H1 (cell line): ENCODE measurements at regions not wholly inside any gene's neighbourhood (a gene's known extent, or its start where the extent isn't known, plus 50 kb on each side); places are given as distances from the start of the nearest gene placed in this dataset.

ENCODE experiments used
- CTCF ChIA-PET: fragments of 300-600 bp; sonication (Branson Sonifier 250); formaldehyde crosslinking; loops from one replicate; lab custom pipeline; 2021; ENCODE audit not compliant: partially characterized antibody; lab: Charles Lee
- POLR2A ChIA-PET: fragments of 300-600 bp; sonication (Branson Sonifier 250); formaldehyde crosslinking; loops from one replicate; lab custom pipeline; 2021; ENCODE audit warnings: inconsistent platforms; ENCODE audit not compliant: partially characterized antibody; lab: Charles Lee
- DNase-seq, 2 experiments: peaks; one replicate each; pipeline versions ENCODE4 v3.0.0 to v3.0.0-alpha.2; 2010 to 2022; ENCODE audit warnings: low spot score in 2 of 2, low read depth in 1 of 2, mixed read lengths in 1 of 2
- FAIRE-seq: peaks from 2 replicates; lab custom pipeline; 2011; peaks lifted over from hg19 to GRCh38; lab: Jason Lieb, UNC
- H2AFZ ChIP-seq: 2 replicates; pipeline ENCODE4 v1.8.1; 2012; ENCODE audit warnings: low read length, inconsistent platforms
- H2AK5ac ChIP-seq: 2 replicates; pipeline ENCODE4 v1.6.1; 2013; ENCODE audit warnings: low read depth, low read length
- H2BK120ac ChIP-seq: replicated peaks from 2 replicates; pipeline ENCODE3; 2013; ENCODE audit warnings: low read depth, low read length, inconsistent platforms
- H2BK12ac ChIP-seq: 2 replicates; pipeline ENCODE4 v1.6.1; 2013; ENCODE audit warnings: low read depth, low read length
- H2BK15ac ChIP-seq: 2 replicates; pipeline ENCODE4 v1.6.1; 2013; ENCODE audit warnings: low read length
- H2BK20ac ChIP-seq: 2 replicates; pipeline ENCODE4 v1.6.1; 2013; ENCODE audit warnings: low read length
- H2BK5ac ChIP-seq: 2 replicates; pipeline ENCODE4 v1.6.1; 2013; ENCODE audit warnings: low read depth, low read length
- H3K14ac ChIP-seq: 2 replicates; pipeline ENCODE4 v1.6.1; 2013; ENCODE audit warnings: inconsistent platforms; ENCODE audit not compliant: insufficient read length
- H3K18ac ChIP-seq: 2 replicates; pipeline ENCODE4 v1.6.1; 2013; ENCODE audit warnings: low read length; ENCODE audit errors: extremely low read depth
- H3K23ac ChIP-seq: 2 replicates; pipeline ENCODE4 v1.6.1; 2013; ENCODE audit warnings: inconsistent platforms; ENCODE audit not compliant: insufficient read length
- H3K23me2 ChIP-seq: 2 replicates; pipeline ENCODE4 v1.6.1; 2013; ENCODE audit warnings: low read depth, low read length
- H3K27ac ChIP-seq: 2 replicates; pipeline ENCODE4 v1.6.1; 2011; ENCODE audit warnings: low read depth, low read length, inconsistent platforms
- H3K27me3 ChIP-seq, 4 experiments: replicated peaks in 1 of 4; 1 replicate in 1 of 4; 2 replicates in 3 of 4; pipeline versions ENCODE4 v1.6.1 to v1.8.1; 2011 to 2013; ENCODE audit warnings: low read length in 3 of 4, mild to moderate bottlenecking in 3 of 4, inconsistent platforms in 2 of 4, mixed read lengths in 2 of 4, moderate library complexity in 1 of 4; ENCODE audit not compliant: control insufficient read depth in 3 of 4, insufficient read depth in 3 of 4; ENCODE audit errors: extremely low read depth in 1 of 4
- H3K36me3 ChIP-seq, 4 experiments: 2 replicates each; pipeline versions ENCODE4 v1.6.1 to v1.8.1; 2011 to 2013; ENCODE audit warnings: mild to moderate bottlenecking in 4 of 4, low read length in 3 of 4, moderate library complexity in 2 of 4, control low read depth in 1 of 4, inconsistent platforms in 1 of 4; ENCODE audit not compliant: insufficient read depth in 4 of 4, control insufficient read depth in 2 of 4
- H3K4ac ChIP-seq: replicated peaks from 2 replicates; pipeline ENCODE3; 2013; ENCODE audit warnings: low read length, low read depth, mixed read lengths, inconsistent platforms; ENCODE audit not compliant: insufficient read length
- H3K4me1 ChIP-seq, 4 experiments: replicated peaks in 1 of 4; 1 replicate in 1 of 4; 2 replicates in 3 of 4; pipeline versions ENCODE4 v1.6.1 to v1.8.1; 2011 to 2013; ENCODE audit warnings: low read length in 3 of 4, inconsistent platforms in 2 of 4, mixed read lengths in 1 of 4; ENCODE audit not compliant: insufficient read depth in 4 of 4, control insufficient read depth in 3 of 4
- H3K4me2 ChIP-seq, 2 experiments: 2 replicates each; pipeline versions ENCODE4 v1.6.1 to v1.8.1; 2011 to 2013; ENCODE audit warnings: low read depth in 2 of 2, low read length in 2 of 2, control low read depth in 1 of 2, inconsistent platforms in 1 of 2, mild to moderate bottlenecking in 1 of 2; ENCODE audit not compliant: insufficient read depth in 1 of 2
- H3K4me3 ChIP-seq, 4 experiments: fragments of 200-600, 300-600 bp in 1 of 4; sonication (generic), shearing (Covaris generic), sonication (Bioruptor Twin) in 1 of 4; 2 replicates each; pipeline versions ENCODE4 v1.5.1 to v1.8.1; 2011 to 2016; ENCODE audit warnings: low read length in 4 of 4, low read depth in 3 of 4, control low read depth in 2 of 4, inconsistent platforms in 2 of 4, mild to moderate bottlenecking in 2 of 4, mixed read lengths in 1 of 4, moderate library complexity in 1 of 4; ENCODE audit not compliant: insufficient read depth in 2 of 4; ENCODE audit errors: extremely low read depth in 1 of 4
- H3K56ac ChIP-seq: replicated peaks from 2 replicates; pipeline ENCODE3; 2013; ENCODE audit warnings: low read depth, mild to moderate bottlenecking, mixed read lengths, low read length, inconsistent platforms; ENCODE audit not compliant: insufficient read length
- H3K79me1 ChIP-seq: 2 replicates; pipeline ENCODE4 v1.6.1; 2013; ENCODE audit warnings: low read depth, low read length, control low read depth
- H3K79me2 ChIP-seq, 2 experiments: 2 replicates each; pipeline versions ENCODE4 v1.6.1 to v1.8.1; 2012 to 2013; ENCODE audit warnings: low read length in 2 of 2, mild to moderate bottlenecking in 2 of 2, inconsistent platforms in 1 of 2; ENCODE audit not compliant: insufficient read depth in 2 of 2, control insufficient read depth in 1 of 2
- H3K9ac ChIP-seq, 4 experiments: replicated peaks in 1 of 4; 1 replicate in 1 of 4; 2 replicates in 3 of 4; pipeline versions ENCODE4 v1.6.1 to v1.8.1; 2011 to 2013; ENCODE audit warnings: low read depth in 3 of 4, low read length in 3 of 4, control low read depth in 2 of 4, mild to moderate bottlenecking in 2 of 4, moderate library complexity in 2 of 4, inconsistent platforms in 1 of 4; ENCODE audit errors: extremely low read depth in 1 of 4
- H3K9me3 ChIP-seq, 2 experiments: 2 replicates each; pipeline versions ENCODE4 v1.6.1 to v1.8.1; 2012 to 2013; ENCODE audit warnings: mild to moderate bottlenecking in 2 of 2, moderate library complexity in 2 of 2, control low read depth in 1 of 2, inconsistent platforms in 1 of 2, low read depth in 1 of 2, low read length in 1 of 2, mixed read lengths in 1 of 2; ENCODE audit not compliant: insufficient read depth in 2 of 2
- H4K20me1 ChIP-seq, 2 experiments: replicated peaks in 1 of 2; 2 replicates each; pipeline versions ENCODE3 to v1.8.1; 2011 to 2013; ENCODE audit warnings: inconsistent platforms in 2 of 2, low read length in 2 of 2, mild to moderate bottlenecking in 1 of 2; ENCODE audit not compliant: insufficient read depth in 2 of 2, control insufficient read depth in 1 of 2
- H4K5ac ChIP-seq: 2 replicates; pipeline ENCODE4 v1.6.1; 2013; ENCODE audit warnings: low read length, low read depth, mixed read lengths, inconsistent platforms; ENCODE audit not compliant: insufficient read length
- H4K8ac ChIP-seq: 2 replicates; pipeline ENCODE4 v1.8.0; 2013; ENCODE audit warnings: mild to moderate bottlenecking, moderate library complexity, low read length, inconsistent platforms; ENCODE audit not compliant: insufficient read depth; ENCODE audit errors: extremely low read depth
- H4K91ac ChIP-seq: replicated peaks from 2 replicates; pipeline ENCODE3; 2013; ENCODE audit warnings: low read length, mixed read lengths, inconsistent platforms; ENCODE audit not compliant: insufficient read length
- RAD21 ChIP-seq, 2 experiments: IDR thresholded peaks in 1 of 2; conservative IDR thresholded peaks in 1 of 2; 2 replicates each; pipeline ENCODE4 v1.6.1; 2011; ENCODE audit warnings: low read depth in 2 of 2, low read length in 2 of 2, improper control_type of control experiment in 1 of 2, inconsistent platforms in 1 of 2, mild to moderate bottlenecking in 1 of 2, moderate library complexity in 1 of 2
- RBBP5 ChIP-seq: IDR thresholded peaks from 2 replicates; pipeline ENCODE4 v1.7.1; 2012; ENCODE audit warnings: low read depth, mild to moderate bottlenecking, inconsistent platforms, low read length, moderate library complexity, borderline replicate concordance
- YY1 ChIP-seq: IDR thresholded peaks from 2 replicates; pipeline ENCODE4 v1.6.1; 2011; ENCODE audit warnings: low read depth, mild to moderate bottlenecking, low read length
- WGBS, 2 experiments: shearing (Covaris generic) in 1 of 2; methylation state at CpG; one replicate each; pipeline versions ENCODE4 v1.1.6 to v1.1.7; 2013 to 2015; ENCODE audit warnings: low lambda C conversion rate in 2 of 2, mixed read lengths in 2 of 2, inconsistent platforms in 1 of 2, low coverage in 1 of 2, missing lambda C conversion rate in 1 of 2; ENCODE audit not compliant: insufficient replicate concordance in 2 of 2, insufficient coverage in 1 of 2, insufficient read length in 1 of 2; ENCODE audit errors: extremely low coverage in 1 of 2, missing lambda C conversion rate in 1 of 2; 5-methylcytosine and 5-hydroxymethylcytosine counted together
- TF ChIP-seq, protein P1 (sequence below), 3 experiments: IDR thresholded peaks; 1 replicate in 2 of 3; 2 replicates in 1 of 3; pipeline versions ENCODE4 v1.5.1 to v1.6.1; 2011; ENCODE audit warnings: low read length in 3 of 3, mild to moderate bottlenecking in 3 of 3, inconsistent platforms in 2 of 3, low read depth in 1 of 3, moderate library complexity in 1 of 3; ENCODE audit not compliant: insufficient read depth in 1 of 3; ENCODE audit errors: control extremely low read depth in 1 of 3

DNA sequence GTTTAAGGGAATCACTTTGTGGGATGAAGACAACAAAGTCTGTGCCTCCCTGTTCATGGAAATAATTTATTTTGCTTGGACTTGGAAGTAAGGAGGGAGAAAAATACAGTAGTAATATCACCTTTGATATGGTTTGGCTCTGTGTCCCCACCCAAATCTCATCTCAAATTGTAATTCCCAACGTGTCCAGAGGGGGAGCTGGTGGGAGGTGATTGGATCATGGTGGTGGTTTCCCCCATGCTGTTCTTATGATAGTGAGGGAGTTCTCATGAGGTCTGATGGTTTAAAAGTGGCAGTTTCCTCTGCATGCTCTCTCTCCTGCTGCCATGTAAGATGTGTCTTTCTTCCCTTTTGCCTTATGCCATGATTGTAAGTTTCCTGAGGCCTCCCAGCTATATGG, 460.7 kb downstream of the NOVA1 start:
- DNase-seq: peak in 1 of 2 experiments; percentile 57
- no peaks in the 10 kb centered on the region for H3K79me1 ChIP-seq
- H2BK5ac ChIP-seq: no peak overlapping the region
- no peak overlapping the region for H3K23ac ChIP-seq
- CTCF ChIA-PET: interaction anchor here (0.8 to 1.6 kb wide), 3 partner anchors 38 to 180 kb away, joined by 3 to 4 read pairs (median 3); no protein-coding TSS in a partner anchor
- no peak overlapping the region for H4K91ac ChIP-seq
- 0 out of 4 replicates have a peak, but pooled peaks cover 3 to 6% of the 10 kb centered on the region in 2 experiments for H3K9me3 ChIP-seq
- FAIRE-seq: no peak
- H3K23me2 ChIP-seq: peaks cover 1% of the 10 kb centered on the region; the same call in 1 of the 2 replicates
- H3K27me3 ChIP-seq: no peaks in the 10 kb centered on the region
- WGBS, 2 experiments: 63% methylated on average over 1 of the region's 1 CpG; no CpG with 5 or more reads in 1 of the 2 experiments
- H3K14ac ChIP-seq: no peak overlapping the region
- no peak overlapping the region for H3K9ac ChIP-seq
- H2BK120ac ChIP-seq: no peak overlapping the region
- no peak overlapping the region for H4K5ac ChIP-seq
- no peaks in the 10 kb centered on the region for H3K36me3 ChIP-seq
- no peak overlapping the region for H2AK5ac ChIP-seq
- H2BK20ac ChIP-seq: no peak overlapping the region
- no peak overlapping the region for H3K4me3 ChIP-seq
- no peak overlapping the region for H2BK12ac ChIP-seq
- H4K20me1 ChIP-seq: no peaks in the 10 kb centered on the region
- H3K4me2 ChIP-seq: no peak overlapping the region
- H3K4me1 ChIP-seq: peaks cover 0 to 4% (median 1%) of the 10 kb centered on the region in 4 experiments; a peak in 2 of 7 replicates
- POLR2A ChIA-PET: no interaction called here
- no peak overlapping the region for H4K8ac ChIP-seq
- H3K4ac ChIP-seq: no peak overlapping the region
- H3K79me2 ChIP-seq: no peaks in the 10 kb centered on the region
- H3K18ac ChIP-seq: no peak overlapping the region
- H2BK15ac ChIP-seq: no peak overlapping the region
- H3K27ac ChIP-seq: no peak overlapping the region
- no peak overlapping the region for H2AFZ ChIP-seq
- no peak overlapping the region for H3K56ac ChIP-seq
- no peak for TF ChIP-seq RBBP5
- TF ChIP-seq YY1: no peak
- TF ChIP-seq, protein P1, sequence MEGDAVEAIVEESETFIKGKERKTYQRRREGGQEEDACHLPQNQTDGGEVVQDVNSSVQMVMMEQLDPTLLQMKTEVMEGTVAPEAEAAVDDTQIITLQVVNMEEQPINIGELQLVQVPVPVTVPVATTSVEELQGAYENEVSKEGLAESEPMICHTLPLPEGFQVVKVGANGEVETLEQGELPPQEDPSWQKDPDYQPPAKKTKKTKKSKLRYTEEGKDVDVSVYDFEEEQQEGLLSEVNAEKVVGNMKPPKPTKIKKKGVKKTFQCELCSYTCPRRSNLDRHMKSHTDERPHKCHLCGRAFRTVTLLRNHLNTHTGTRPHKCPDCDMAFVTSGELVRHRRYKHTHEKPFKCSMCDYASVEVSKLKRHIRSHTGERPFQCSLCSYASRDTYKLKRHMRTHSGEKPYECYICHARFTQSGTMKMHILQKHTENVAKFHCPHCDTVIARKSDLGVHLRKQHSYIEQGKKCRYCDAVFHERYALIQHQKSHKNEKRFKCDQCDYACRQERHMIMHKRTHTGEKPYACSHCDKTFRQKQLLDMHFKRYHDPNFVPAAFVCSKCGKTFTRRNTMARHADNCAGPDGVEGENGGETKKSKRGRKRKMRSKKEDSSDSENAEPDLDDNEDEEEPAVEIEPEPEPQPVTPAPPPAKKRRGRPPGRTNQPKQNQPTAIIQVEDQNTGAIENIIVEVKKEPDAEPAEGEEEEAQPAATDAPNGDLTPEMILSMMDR (IDR thresholded peaks at IDR 0.05; ENCODE audit: control extremely low read depth in 1 of 3, insufficient read depth in 1 of 3, low read depth in 1 of 3, low read length in 3 of 3): peak in 2 of 3 experiments; percentile 8 to 41; a peak in 2 of 4 replicates
- peak; percentile 11 to 14; a peak in 1 of 4 replicates for TF ChIP-seq RAD21 (IDR thresholded peaks at IDR 0.05 in 1 of 2, conservative IDR thresholded peaks at IDR 0.05 in 1 of 2; ENCODE audit: low read depth in 2 of 2, low read length in 2 of 2)
